ENCODE measurements at regions not wholly inside any gene's neighbourhood (a gene's known extent, or its start where the extent isn't known, plus 50 kb on each side); places are given as distances from the start of the nearest gene placed in this dataset.

DNA sequence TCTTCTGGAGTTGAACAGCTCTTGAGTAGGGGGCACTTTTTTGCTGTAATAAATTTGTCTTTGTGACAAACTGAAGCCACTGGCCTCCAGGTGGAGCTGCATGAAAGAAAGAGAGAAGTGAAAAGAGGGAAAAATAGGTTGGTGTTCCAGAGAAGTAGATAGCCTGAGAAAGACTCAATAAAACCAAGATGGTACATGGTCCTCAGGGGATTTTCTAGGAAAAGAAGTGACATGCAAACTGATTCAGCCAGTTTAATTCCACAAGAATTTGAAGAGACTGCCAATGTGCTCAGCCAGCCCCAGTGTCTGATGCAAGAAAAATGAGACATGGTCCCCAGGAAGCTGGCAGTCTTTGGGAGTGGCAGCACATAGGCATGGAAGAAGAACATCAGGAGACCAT lies 152.7 kb downstream of the CD47 start:
- peak; percentile 71 for TF ChIP-seq CTCF (conservative IDR thresholded peaks at IDR 0.05)
- H3K27ac ChIP-seq, result no peak overlapping the region

GRCh38 chr3:107934808-107935207 lies 156.0 kb downstream of the CD47 start:
- no peak for TF ChIP-seq CTCF (conservative IDR thresholded peaks at IDR 0.05)
- H3K27ac ChIP-seq, result no peak overlapping the region

DNA sequence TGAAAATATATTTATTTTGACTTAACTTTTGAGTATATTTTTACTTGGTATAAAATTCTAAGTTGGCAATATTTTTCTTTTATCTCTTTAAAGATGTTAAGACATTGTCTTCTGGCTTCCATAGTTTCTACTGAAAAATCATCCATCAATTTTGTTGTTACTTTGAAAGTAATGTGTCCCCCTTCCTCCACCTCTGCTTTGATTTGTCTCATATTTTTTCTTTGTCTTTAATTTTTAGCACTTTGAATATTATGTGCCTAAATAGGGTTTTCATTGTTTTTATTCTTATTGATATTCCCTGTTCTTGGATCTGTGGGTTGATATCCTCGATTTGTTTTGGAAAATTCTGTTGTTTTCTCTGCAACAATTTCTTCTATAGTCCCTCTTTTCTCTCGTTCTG lies 157.4 kb downstream of the CD47 start:
- H3K27ac ChIP-seq, result no peak overlapping the region
- TF ChIP-seq CTCF (conservative IDR thresholded peaks at IDR 0.05), result no peak

- no peak overlapping the region for H3K27ac ChIP-seq
- TF ChIP-seq CTCF (conservative IDR thresholded peaks at IDR 0.05), result no peak
Measured at GRCh38 chr3:107931326-107931725, 159.5 kb downstream of the CD47 start.

- no peak overlapping the region for H3K27ac ChIP-seq
- TF ChIP-seq CTCF (conservative IDR thresholded peaks at IDR 0.05), result no peak
Measured at GRCh38 chr3:107929088-107929487, 161.7 kb downstream of the CD47 start.

GRCh38 chr3:107928084-107928445 lies 162.8 kb downstream of the CD47 start:
- H3K27ac ChIP-seq, result peak overlapping the region; percentile 71
- TF ChIP-seq CTCF (conservative IDR thresholded peaks at IDR 0.05), result no peak

DNA sequence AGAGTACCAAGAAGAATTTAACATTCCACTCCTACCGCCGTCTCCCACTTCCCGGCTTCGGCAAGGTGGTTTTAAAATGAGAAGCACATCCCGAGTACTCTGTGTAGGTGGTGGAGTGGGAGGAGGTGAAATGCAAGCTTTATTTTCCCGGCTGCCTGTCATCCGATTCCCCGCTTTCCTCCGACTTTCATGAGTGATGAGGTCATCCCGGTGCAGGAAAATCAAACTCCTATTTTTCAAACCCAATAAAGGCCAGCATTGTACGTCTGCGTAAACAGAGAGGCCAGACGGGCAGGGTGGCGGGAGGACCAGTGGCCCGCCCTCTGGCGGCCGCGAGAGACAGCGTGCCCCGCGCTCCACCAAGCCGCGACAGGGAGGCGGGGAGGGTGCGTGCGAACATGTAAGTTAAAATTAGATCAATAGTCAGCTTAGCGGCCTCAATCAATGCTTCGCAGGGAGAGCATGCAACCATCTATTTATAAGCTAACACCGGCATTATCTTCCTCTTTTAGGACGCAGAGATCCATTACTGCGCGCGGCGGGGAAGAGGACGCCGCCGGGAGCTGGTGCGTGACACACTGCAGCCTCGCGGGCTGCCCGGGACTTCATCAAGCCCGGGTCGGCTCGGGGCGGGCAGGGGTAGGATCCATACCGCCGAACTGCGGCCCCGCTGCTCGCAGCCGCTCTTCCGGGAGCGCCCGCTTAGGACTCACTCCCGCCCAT lies 163.3 kb downstream of the CD47 start:
- TF ChIP-seq CTCF (conservative IDR thresholded peaks at IDR 0.05), result peak; percentile 96
- H3K27ac ChIP-seq, result peak overlapping the region; percentile 71

Data from VCaP (cell line).